Daoy (cell line): ENCODE measurements at regions not wholly inside any gene's neighbourhood (a gene's known extent, or its start where the extent isn't known, plus 50 kb on each side); places are given as distances from the start of the nearest gene placed in this dataset.
"Not testable (repeated sequence)": the region's sequence is repeated elsewhere in the genome, so short reads cannot be mapped to it uniquely, and the experiment has no call there.

ENCODE experiments used
- DNase-seq: peaks from one replicate; pipeline ENCODE4 v3.0.0-alpha.2; 2015; ENCODE audit warnings: low read depth

DNA sequence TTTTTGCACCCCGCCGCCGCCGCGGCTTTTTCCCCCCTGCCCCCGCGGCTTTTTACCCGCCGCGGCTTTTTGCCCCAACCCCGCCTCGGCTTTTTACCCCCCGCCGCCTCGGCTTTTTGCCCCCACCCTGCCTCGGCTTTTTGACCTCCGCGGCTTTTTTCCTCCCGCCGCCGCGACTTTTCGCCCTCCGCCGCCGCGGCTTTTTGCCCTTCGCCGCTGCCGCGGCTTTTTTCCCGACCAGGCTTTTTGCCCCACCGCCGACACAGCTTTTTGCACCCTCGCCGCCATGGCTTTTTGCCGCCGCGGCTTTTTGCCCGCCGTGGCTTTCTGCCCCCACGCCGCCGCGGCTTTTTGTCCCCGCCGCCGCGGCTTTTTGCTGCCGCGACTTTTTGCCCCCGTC, 137.0 kb upstream of the TP53TG3D start:
- peak; percentile 4 for DNase-seq

DNA sequence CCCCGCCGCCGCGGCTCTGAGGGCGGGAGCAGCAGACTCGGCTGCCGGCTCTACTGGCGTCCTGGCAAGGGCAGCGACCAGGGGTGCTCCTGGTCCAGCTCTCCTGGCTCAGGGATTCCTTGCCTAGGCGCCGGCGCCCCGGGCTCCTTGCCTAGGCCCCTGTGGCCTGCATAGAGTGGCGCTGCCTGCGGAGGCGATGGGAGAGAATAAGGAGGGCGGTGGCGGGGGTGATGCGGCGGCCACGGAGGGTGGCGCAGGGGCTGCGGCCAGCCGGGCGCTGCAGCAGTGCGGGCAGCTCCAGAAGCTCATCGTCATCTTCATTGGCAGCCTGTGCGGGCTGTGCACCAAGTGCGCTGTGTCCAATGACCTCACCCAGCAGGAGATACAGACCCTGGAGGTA, 136.6 kb upstream of the TP53TG3D start:
- not testable (repeated sequence) for DNase-seq

DNA sequence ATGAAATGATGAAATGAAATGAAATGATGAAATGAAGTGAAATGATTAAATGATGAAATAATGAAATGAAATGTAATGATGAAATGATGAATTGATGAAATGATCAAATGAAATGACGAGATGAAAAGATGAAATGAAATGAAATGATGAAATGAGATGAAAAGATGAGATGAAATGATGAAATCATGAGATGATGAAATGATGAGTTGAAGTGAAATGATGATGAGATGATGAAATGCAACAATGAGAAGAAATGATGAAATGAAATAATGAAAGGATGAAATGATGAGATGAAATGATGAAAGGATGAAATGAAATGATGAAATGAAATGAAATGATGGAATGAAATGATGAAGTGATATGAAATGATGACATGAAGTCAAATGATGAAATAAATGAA, 132.7 kb upstream of the TP53TG3D start:
- not testable (repeated sequence) for DNase-seq

DNA sequence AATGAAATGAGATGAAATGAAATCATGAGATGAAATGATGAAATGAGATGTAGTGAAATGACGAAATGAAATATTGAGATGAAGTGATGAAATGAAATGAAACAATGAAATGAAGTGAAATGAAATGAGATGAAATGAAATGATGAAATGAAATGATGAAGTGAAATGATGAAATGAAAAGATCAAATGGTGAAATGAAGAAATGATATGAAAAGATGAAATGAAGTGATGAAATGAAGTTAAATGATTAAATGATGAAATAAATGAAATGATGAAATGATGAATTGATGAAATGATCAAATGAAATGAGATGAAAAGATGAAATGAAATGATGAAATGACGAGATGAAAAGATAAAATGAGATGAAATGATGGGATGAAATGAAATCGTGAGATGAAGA, 132.3 kb upstream of the TP53TG3D start:
- DNase-seq, result not testable (repeated sequence)

DNA sequence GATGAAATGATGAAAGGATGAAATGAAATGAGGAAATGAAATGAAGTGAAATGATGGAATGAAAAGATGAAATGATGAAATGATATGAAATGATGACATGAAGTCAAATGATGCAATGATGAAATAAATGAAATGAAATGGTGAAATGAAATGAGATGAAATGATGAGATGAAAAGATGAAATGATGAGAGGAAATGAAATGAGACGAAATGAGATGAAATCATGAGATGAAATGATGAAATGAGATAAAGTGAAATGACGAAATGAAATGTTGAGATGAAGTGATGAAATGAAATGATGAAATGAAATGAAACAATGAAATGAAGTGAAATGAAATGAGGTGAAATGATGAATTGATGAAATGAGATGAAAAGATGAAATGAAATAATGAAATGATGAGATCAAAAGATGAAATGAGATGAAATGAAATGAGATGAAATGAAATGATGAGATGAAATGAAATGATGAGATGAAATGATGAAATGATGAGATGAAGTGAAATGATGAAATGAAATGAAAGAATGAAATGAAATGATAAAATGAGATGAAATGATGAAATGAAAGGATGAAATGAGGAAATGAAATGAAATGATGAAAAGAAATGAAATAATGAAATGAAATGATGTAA, 131.7 kb upstream of the TP53TG3D start:
- not testable (repeated sequence) for DNase-seq

DNA sequence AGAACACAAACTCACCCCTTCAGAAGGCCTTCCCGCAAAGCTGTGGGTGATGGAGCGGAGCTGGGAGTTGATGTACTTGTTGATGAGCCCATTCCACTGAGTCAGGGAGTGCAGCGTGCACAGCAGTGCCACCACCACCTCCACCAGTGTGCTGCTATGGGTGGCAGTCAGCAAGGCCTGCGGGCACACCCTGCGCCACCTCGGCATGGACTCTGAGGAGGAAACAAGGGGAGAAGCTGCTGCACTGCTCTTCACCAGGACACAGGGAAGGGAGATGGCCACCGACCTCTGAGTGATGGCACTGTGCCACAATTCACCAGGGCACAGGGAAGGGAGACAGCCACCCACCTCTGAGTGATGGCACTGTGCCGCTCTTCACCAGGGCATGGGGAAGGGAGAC, 100.7 kb upstream of the TP53TG3D start:
- DNase-seq, result not testable (repeated sequence)

DNA sequence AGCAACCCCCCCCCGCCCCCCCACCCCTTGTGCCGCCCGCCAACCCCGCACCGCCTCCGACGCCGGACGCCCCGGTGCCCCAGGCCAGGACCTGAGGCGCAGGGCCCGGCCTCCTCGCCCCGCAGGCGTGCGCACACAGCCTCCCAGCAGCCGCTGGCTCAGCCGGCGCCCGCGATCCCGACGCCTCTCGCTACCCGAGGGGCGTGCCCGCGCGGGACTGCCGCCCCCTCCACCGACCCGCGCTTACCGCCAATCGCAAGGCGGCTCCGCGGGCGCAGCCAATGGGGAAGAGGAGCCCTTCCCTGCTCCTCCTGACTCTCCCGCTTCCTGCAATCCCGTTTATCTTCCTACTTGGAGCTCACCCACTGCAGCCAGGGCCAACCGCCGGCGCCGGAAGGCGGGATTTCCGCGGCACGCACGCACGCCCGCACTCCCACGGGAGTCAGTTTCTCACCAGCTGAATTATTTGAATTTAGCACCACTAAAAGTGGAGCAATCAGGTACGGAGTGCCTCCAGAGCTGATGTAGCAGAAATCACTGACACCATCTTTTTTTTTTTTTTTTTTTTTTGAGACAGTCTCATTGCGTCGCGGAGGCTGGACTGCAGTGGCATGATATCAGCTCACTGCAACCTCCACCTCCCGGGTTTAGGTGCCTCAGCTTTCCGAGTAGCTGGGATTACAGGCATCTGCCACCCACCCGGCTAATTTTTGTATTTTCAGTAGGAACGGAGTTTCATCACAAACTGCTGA, 65.0 kb upstream of the TP53TG3D start:
- DNase-seq, result not testable (repeated sequence)

DNA sequence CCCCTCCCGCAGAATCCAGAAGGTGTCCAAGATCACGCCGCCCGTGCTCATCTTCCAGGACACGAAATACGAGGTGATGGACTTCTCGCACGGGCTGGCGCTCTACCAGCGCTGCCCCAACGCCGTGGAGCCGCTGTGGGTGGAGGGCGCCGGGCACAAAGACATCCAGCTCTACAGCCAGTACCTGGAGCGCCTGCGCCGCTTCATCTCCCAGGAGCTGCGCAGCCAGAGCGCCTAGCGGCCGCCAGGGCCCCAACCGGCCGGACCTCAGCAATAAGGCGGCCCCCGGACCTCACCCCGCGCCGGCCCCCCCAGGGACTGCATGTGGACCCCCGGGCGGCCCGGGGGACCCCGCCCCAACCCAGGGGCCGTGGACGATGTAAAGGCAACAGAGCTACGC, 50.5 kb upstream of the TP53TG3D start:
- DNase-seq, result not testable (repeated sequence)
